IMR-90 (cell line): ENCODE measurements at regions not wholly inside any gene's neighbourhood (a gene's known extent, or its start where the extent isn't known, plus 50 kb on each side); places are given as distances from the start of the nearest gene placed in this dataset.
"Not testable (repeated sequence)": the region's sequence is repeated elsewhere in the genome, so short reads cannot be mapped to it uniquely, and the experiment has no call there.

Source experiments
- FOS ChIP-seq: fragments of 150-350 bp; IDR thresholded peaks from 2 replicates; pipeline ENCODE4 v1.6.1; 2016; ENCODE audit warnings: low read depth, low read length
- MXI1 ChIP-seq: IDR thresholded peaks from 2 replicates; pipeline ENCODE4 v1.6.1; 2012; ENCODE audit warnings: low read depth, mild to moderate bottlenecking, low read length, moderate library complexity, borderline replicate concordance
- POLR2A ChIP-seq: IDR thresholded peaks from 2 replicates; pipeline ENCODE4 v1.6.1; 2012; ENCODE audit warnings: mild to moderate bottlenecking, low read depth, low read length

DNA sequence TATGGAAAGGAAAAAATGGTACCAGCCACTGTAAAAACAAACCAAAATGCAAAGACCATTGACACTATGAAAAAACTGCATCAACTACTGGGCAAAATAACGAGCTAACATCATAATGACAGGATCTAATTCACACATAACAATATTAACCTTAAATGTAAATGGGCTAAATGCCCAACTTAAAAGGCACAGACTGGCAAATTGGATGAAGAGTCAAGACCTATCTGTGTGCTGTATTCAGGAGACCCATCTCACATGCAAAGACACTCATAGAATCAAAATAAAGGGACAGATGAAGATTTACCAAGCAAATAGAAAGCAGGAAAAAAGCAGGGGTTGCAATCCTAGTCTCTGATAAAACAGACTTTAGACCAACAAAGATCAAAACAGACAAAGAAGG is 186.6 kb downstream of the HACE1 start:
- TF ChIP-seq POLR2A, FOS, MXI1: not testable (repeated sequence)
